Stimulated activated CD4-positive, alpha-beta T cell treated with anti-CD3 and anti-CD28 coated beads, Interleukin-12 subunit alpha, Interleukin-12 subunit beta, amount 100 ng/mL, for 4 hours (primary cell): ENCODE measurements at regions not wholly inside any gene's neighbourhood (a gene's known extent, or its start where the extent isn't known, plus 50 kb on each side); places are given as distances from the start of the nearest gene placed in this dataset.

Source experiments
- DNase-seq: peaks from one replicate; pipeline ENCODE4 v3.0.0-alpha.2; 2020

DNA sequence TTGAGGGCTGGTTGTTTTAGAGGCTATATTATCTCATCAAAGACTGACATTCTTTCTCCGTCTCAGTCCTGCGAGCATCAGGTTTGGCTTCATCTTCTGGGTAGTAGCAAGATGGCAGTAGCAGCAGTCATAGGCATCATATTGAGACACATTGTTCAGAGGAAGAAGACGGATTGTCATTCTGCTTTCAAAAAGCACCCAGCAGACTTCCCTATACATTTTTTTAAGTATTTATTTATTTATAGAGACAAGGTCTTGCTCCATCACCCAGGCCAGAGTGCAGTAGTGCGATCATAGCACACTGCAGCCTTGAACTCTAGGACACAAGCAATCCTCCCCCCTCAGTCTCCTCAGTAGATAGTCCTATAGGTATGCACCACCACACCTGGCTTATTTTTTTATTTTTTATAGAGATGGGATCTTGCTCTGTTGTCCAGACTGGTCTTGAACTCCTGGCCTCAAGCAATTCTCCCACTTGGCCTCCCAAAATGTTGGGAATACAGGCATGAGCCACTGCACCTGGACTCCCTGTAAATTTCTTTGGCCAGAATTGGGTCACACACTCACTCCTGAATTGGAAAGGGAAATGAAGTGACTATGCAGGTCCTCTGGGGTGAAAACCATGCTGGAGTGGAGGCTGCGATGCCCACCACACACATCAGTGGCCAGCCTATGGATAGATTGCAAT lies 125.4 kb downstream of the SLC38A6 start:
- no peak for DNase-seq

DNA sequence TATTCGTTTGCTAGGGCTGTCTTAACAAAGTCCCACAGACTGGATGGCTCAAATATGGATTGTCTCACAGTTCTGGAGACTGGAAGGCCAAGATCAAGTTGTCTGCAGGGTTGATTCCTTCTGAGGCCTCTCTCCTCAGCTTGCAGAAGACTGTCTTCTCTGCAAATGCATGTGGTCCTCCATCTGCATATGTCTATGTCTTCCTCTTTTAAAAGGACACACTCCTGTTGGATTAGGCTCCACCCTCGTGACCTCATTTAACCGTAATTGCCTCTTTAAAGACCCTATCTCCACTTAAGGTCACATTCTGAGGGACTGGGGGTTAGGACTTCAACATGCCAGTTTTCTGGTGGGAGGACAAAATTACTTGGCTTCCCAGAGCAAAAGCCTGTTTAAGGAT lies 123.3 kb downstream of the SLC38A6 start:
- no peak for DNase-seq

- no peak for DNase-seq
These were observed 122.7 kb downstream of the SLC38A6 start for GRCh38 chr14:61103541-61104339.

- no peak for DNase-seq
These were observed 121.8 kb downstream of the SLC38A6 start for GRCh38 chr14:61102549-61103466.
